SIG-M5 treated with dmso at 0.1 percent for 504 hours (cell line): ENCODE measurements at regions not wholly inside any gene's neighbourhood (a gene's known extent, or its start where the extent isn't known, plus 50 kb on each side); places are given as distances from the start of the nearest gene placed in this dataset.
"Not testable (repeated sequence)": the region's sequence is repeated elsewhere in the genome, so short reads cannot be mapped to it uniquely, and the experiment has no call there.

Experiments used
- DNase-seq: peaks from one replicate; lab custom pipeline; 2025; ENCODE audit not compliant: unreplicated experiment; lab: John Stamatoyannopoulos, UW

GRCh38 chr6:60574723-60575122 lies 1711.3 kb downstream of the KHDRBS2 start:
- DNase-seq: not testable (repeated sequence)

- not testable (repeated sequence) for DNase-seq
These were observed 1713.4 kb downstream of the KHDRBS2 start for GRCh38 chr6:60572607-60573006.

GRCh38 chr6:60571293-60572016 lies 1714.6 kb downstream of the KHDRBS2 start:
- DNase-seq: not testable (repeated sequence)

GRCh38 chr6:60570599-60570998 lies 1715.4 kb downstream of the KHDRBS2 start:
- DNase-seq: not testable (repeated sequence)

GRCh38 chr6:60567447-60568187 lies 1718.4 kb downstream of the KHDRBS2 start:
- not testable (repeated sequence) for DNase-seq

- DNase-seq: not testable (repeated sequence)
These were observed 1719.6 kb downstream of the KHDRBS2 start for GRCh38 chr6:60566387-60566786.

GRCh38 chr6:60559702-60560101 lies 1726.3 kb downstream of the KHDRBS2 start:
- DNase-seq: not testable (repeated sequence)

GRCh38 chr6:60547340-60547739 lies 1738.7 kb downstream of the KHDRBS2 start:
- not testable (repeated sequence) for DNase-seq

- not testable (repeated sequence) for DNase-seq
These were observed 1761.3 kb downstream of the KHDRBS2 start for GRCh38 chr6:60524770-60525169.

- DNase-seq: not testable (repeated sequence)
These were observed 1808.3 kb downstream of the KHDRBS2 start for GRCh38 chr6:60477747-60478146.

- DNase-seq: not testable (repeated sequence)
These were observed 1812.2 kb downstream of the KHDRBS2 start for GRCh38 chr6:60473805-60474204.

GRCh38 chr6:60471426-60471825 lies 1814.6 kb downstream of the KHDRBS2 start:
- DNase-seq: not testable (repeated sequence)

GRCh38 chr6:60450428-60450827 lies 1835.6 kb downstream of the KHDRBS2 start:
- DNase-seq: not testable (repeated sequence)

- DNase-seq: not testable (repeated sequence)
These were observed 1841.5 kb downstream of the KHDRBS2 start for GRCh38 chr6:60444532-60444931.

- not testable (repeated sequence) for DNase-seq
These were observed 1846.3 kb downstream of the KHDRBS2 start for GRCh38 chr6:60439709-60440108.

- DNase-seq: not testable (repeated sequence)
These were observed 1863.3 kb downstream of the KHDRBS2 start for GRCh38 chr6:60422691-60423090.

GRCh38 chr6:60416118-60416517 lies 1869.9 kb downstream of the KHDRBS2 start:
- not testable (repeated sequence) for DNase-seq

GRCh38 chr6:60408747-60409146 lies 1877.3 kb downstream of the KHDRBS2 start:
- not testable (repeated sequence) for DNase-seq

GRCh38 chr6:60403268-60403667 lies 1882.8 kb downstream of the KHDRBS2 start:
- not testable (repeated sequence) for DNase-seq

GRCh38 chr6:60402490-60402889 lies 1883.5 kb downstream of the KHDRBS2 start:
- not testable (repeated sequence) for DNase-seq

- not testable (repeated sequence) for DNase-seq
These were observed 1890.8 kb downstream of the KHDRBS2 start for GRCh38 chr6:60395261-60395660.

- DNase-seq: not testable (repeated sequence)
These were observed 1893.1 kb downstream of the KHDRBS2 start for GRCh38 chr6:60392969-60393368.
